ENCODE measurements at regions not wholly inside any gene's neighbourhood (a gene's known extent, or its start where the extent isn't known, plus 50 kb on each side); places are given as distances from the start of the nearest gene placed in this dataset.

GRCh38 chr9:106632621-106633020 lies 230.3 kb upstream of the ZNF462 start:
- DNase-seq = no peak
- no peak for TF ChIP-seq GATA1 (IDR thresholded peaks at IDR 0.05; ENCODE audit: low read depth, low read length)
- no peak for TF ChIP-seq POLR2A (IDR thresholded peaks at IDR 0.05; ENCODE audit: low read length)

GRCh38 chr9:106634183-106634582 lies 228.8 kb upstream of the ZNF462 start:
- DNase-seq = no peak

GRCh38 chr9:106634641-106635040 lies 228.3 kb upstream of the ZNF462 start:
- TF ChIP-seq POLR2A (IDR thresholded peaks at IDR 0.05; ENCODE audit: low read length) = no peak
- no peak for TF ChIP-seq GATA1 (IDR thresholded peaks at IDR 0.05; ENCODE audit: low read depth, low read length)
- DNase-seq = no peak

More at GRCh38 chr9:106634183-106634582, 228.8 kb upstream of the ZNF462 start:
- no peak for TF ChIP-seq GATA1 (IDR thresholded peaks at IDR 0.05; ENCODE audit: low read depth, low read length)
- no peak for TF ChIP-seq POLR2A (IDR thresholded peaks at IDR 0.05; ENCODE audit: low read length)

- TF ChIP-seq GATA1 (IDR thresholded peaks at IDR 0.05; ENCODE audit: low read depth, low read length) (no peak), POLR2A (IDR thresholded peaks at IDR 0.05; ENCODE audit: low read length) (no peak)
- no peak for DNase-seq
Observed at GRCh38 chr9:106637486-106637885, 225.5 kb upstream of the ZNF462 start.

DNA sequence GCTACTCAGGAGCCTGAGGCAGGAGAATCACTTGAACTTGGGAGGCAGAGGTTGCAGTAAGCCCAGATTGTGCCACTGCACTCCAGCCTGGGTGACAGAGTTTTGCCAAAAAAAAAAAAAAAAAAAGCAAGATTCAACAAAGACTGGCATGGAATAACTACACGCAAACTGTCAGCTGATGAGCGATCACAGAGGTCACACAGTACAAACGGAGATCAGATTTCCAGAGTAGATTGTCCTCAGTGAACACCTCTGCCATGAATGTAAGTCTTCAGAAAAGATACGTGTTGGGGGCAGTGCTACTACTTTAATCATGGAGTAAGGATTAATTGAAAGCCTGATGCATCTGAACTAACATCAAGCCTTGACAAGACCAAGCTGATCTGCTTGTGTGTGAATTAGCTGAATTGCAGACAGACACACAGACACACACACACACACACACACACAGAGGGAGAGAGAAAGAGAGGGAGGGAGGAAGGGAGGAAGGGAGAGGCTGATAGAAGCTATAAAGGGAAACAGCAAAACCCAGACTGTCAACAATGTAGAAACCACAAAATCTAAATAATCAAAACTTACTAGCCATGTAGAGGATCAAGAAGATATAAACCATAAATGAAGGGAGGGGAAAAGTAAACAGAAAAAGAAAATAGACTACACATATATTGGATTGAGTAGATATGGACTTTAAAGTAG lies 222.9 kb upstream of the ZNF462 start:
- no peak for DNase-seq
- no peak for TF ChIP-seq POLR2A (IDR thresholded peaks at IDR 0.05; ENCODE audit: low read length)
- TF ChIP-seq GATA1 (IDR thresholded peaks at IDR 0.05; ENCODE audit: low read depth, low read length) = no peak

DNA sequence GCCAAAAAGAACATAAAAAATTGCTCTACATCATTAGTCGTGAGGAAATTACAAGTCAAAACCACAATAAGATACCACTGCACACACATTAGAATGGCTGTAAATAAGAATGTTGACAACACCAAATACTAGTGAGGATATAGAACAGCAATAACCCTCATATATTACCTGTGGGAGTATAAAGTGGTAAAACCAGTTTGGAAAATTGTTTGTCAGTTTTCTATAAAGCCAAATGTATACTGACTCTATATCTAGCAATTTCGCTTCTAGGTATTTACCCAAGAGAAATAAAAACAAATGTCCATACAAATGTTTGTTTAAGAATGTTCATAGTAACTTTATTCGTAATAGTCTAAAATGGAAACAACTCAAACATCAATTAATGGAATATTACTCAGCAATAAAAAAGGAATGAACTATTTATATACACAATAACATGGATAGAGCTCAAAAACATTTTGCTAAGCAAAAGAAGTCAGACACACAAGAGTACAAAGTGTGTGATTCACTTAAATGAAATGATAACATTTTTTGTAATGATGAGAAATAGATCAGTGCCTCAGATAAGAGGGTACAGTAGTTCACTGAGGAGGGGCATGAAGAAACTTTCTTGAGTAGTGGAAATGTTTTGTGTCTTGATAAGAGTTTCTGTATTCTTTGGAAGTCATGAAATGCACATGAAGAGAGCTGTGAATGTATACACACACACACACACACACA lies 219.6 kb upstream of the ZNF462 start:
- TF ChIP-seq GATA1 (IDR thresholded peaks at IDR 0.05; ENCODE audit: low read depth, low read length) = no peak
- no peak for TF ChIP-seq POLR2A (IDR thresholded peaks at IDR 0.05; ENCODE audit: low read length)
- no peak for DNase-seq

DNA sequence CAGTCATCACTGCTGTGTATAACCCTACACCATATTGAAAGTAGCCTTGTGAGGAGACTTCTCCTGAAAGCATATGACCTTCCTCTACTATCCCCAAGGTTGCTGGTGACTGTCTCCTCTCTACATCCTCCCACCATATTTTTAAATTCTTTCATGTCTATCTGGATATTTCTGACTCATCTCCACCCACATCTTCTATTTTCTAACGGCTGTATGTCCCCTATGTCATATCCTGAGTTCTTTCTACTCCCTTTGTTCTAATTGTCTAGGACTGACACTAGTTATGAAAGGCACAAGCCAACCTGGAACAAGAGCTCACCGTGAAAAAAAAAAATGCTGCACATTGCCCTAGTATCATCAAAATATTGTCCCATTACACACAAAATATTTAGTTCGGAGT lies 218.3 kb upstream of the ZNF462 start:
- DNase-seq = no peak
- TF ChIP-seq POLR2A (IDR thresholded peaks at IDR 0.05; ENCODE audit: low read length) = no peak
- TF ChIP-seq GATA1 (IDR thresholded peaks at IDR 0.05; ENCODE audit: low read depth, low read length) = no peak

DNA sequence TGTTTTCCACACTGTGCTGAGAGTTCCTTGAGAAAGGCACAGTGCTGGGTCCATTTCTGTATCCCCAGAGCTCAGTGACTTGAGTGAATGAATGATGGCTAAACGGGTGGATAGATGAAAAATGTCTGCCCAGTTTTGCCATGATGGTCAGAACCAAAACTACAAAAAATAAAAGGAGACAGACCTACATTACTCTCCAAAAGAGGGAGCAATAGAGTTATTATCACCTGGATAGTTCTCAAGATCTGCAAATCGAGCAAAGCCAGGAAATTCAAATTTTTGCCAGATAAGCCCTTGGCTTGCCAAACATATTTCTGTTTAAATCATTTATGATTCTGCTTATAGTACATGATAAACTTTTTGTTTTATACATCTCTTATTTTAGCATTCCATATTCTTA lies 214.2 kb upstream of the ZNF462 start:
- TF ChIP-seq GATA1 (IDR thresholded peaks at IDR 0.05; ENCODE audit: low read depth, low read length) (no peak), POLR2A (IDR thresholded peaks at IDR 0.05; ENCODE audit: low read length) (no peak)
- DNase-seq = no peak

GRCh38 chr9:106649664-106650063 lies 213.3 kb upstream of the ZNF462 start:
- no peak for DNase-seq
- TF ChIP-seq POLR2A (IDR thresholded peaks at IDR 0.05; ENCODE audit: low read length) (no peak), GATA1 (IDR thresholded peaks at IDR 0.05; ENCODE audit: low read depth, low read length) (no peak)

DNA sequence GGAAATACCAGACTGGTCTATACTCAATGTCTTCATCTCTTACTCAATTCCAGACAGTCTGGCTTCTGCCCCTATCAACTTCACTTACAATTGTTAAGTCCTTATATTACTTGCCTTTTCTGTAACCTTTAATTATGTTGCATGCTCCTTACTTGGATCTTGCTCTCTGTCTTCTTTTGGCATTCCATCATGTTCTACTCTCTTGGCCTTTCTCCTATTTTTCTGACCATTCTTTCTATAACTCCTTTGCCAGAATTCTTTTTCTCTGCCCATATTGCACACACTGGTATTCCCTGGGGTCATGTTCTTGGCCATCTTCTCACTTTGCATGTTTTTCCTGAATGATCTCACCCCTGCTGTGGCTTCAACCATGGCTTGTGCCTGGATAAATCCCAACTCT lies 209.8 kb upstream of the ZNF462 start:
- no peak for DNase-seq
- no peak for TF ChIP-seq POLR2A (IDR thresholded peaks at IDR 0.05; ENCODE audit: low read length)
- no peak for TF ChIP-seq GATA1 (IDR thresholded peaks at IDR 0.05; ENCODE audit: low read depth, low read length)

GRCh38 chr9:106655966-106656365 lies 207.0 kb upstream of the ZNF462 start:
- DNase-seq = no peak
- TF ChIP-seq GATA1 (IDR thresholded peaks at IDR 0.05; ENCODE audit: low read depth, low read length) = no peak
- TF ChIP-seq POLR2A (IDR thresholded peaks at IDR 0.05; ENCODE audit: low read length) = no peak

- no peak for DNase-seq
- TF ChIP-seq POLR2A (IDR thresholded peaks at IDR 0.05; ENCODE audit: low read length) = no peak
- TF ChIP-seq GATA1 (IDR thresholded peaks at IDR 0.05; ENCODE audit: low read depth, low read length) = no peak
Observed at GRCh38 chr9:106657926-106658325, 205.0 kb upstream of the ZNF462 start.

DNA sequence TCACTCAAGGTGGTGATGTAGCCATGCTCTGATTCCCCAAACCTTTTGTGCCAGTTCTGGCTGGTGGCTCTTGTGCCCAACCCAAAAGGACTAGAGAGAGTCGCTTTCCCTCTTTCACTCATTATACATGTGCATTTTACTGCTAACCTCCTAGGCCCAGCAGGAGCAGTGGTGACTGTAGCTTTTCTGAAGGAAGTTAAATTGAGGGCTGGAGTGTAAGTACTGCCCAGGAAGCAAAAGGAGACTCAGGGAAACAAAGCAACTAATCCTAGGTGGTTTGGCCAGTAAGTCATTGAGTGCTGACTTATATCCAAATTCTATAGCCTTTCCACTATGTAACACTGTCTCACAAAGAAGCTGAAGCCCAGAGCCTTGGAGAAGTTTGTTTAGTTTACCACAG lies 194.4 kb upstream of the ZNF462 start:
- no peak for DNase-seq
- no peak for TF ChIP-seq GATA1 (IDR thresholded peaks at IDR 0.05; ENCODE audit: low read depth, low read length)
- TF ChIP-seq POLR2A (IDR thresholded peaks at IDR 0.05; ENCODE audit: low read length) = no peak

DNA sequence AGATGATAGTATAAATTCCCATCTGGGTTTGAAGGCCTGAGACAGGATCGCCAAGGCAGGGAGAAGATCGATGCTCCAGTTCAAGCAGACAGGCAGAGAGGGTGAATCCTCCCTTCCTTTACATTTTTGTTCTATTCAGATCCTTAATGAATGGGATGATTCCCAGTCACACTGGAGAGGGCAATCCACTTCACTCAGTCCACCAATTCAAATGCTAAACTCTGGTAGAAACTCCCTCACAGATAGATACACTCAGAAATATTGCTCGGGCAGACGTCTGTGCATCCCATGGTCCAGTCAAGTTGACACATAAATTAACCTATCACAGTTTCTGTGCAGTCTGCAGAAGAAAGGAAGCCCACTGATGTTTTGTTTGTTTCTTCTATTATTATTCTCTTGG lies 193.1 kb upstream of the ZNF462 start:
- TF ChIP-seq POLR2A (IDR thresholded peaks at IDR 0.05; ENCODE audit: low read length) (no peak), GATA1 (IDR thresholded peaks at IDR 0.05; ENCODE audit: low read depth, low read length) (no peak)
- DNase-seq = no peak

DNA sequence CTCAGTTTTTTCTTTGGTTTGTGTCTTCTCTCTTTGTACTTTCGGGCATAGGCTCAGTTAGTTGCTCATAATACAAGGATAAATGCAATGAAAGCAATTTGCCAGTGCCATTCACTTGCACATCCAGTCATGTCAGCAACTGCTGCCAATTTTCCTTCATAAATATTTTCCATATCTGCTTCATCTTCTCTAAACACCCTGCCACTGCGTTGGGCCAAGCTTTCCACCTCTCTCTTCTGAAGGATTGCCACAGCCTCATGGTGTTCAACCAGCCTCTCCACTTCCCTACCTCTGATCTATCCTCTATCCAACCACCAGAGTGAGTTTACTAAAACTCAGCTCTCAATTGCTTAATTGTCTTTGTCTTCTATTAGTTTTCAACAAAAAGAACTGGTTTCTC lies 192.5 kb upstream of the ZNF462 start:
- TF ChIP-seq POLR2A (IDR thresholded peaks at IDR 0.05; ENCODE audit: low read length) (no peak), GATA1 (IDR thresholded peaks at IDR 0.05; ENCODE audit: low read depth, low read length) (no peak)
- DNase-seq = no peak
